Right renal cortex interstitium (tissue), 3 donors: ENCODE measurements at regions not wholly inside any gene's neighbourhood (a gene's known extent, or its start where the extent isn't known, plus 50 kb on each side); places are given as distances from the start of the nearest gene placed in this dataset.
"Not testable (repeated sequence)": the region's sequence is repeated elsewhere in the genome, so short reads cannot be mapped to it uniquely, and the experiment has no call there.

Source experiments
- DNase-seq, 3 donors: peaks; one replicate each; pipeline ENCODE4 v3.0.0-alpha.2; 2013; ENCODE audit warnings: low read depth in 3 of 3, low spot score in 2 of 3

GRCh38 chr13:97772466-97772865 is 181.0 kb upstream of the IPO5 start:
- DNase-seq = not testable (repeated sequence)

GRCh38 chr13:97774391-97775100 is 178.9 kb upstream of the IPO5 start:
- not testable (repeated sequence) for DNase-seq

GRCh38 chr13:97780486-97780885 is 173.0 kb upstream of the IPO5 start:
- DNase-seq = no peak

- DNase-seq = no peak
These were observed 171.6 kb upstream of the IPO5 start for GRCh38 chr13:97781891-97782305.

GRCh38 chr13:97786510-97786909 is 167.0 kb upstream of the IPO5 start:
- no peak for DNase-seq

GRCh38 chr13:97797553-97797952 is 155.9 kb upstream of the IPO5 start:
- no peak for DNase-seq

- DNase-seq = no peak
These were observed 155.2 kb upstream of the IPO5 start for GRCh38 chr13:97798171-97798821.

- peak in 2 of 3 donors; percentile 25 to 30 for DNase-seq
These were observed 154.6 kb upstream of the IPO5 start for GRCh38 chr13:97798836-97799235.

GRCh38 chr13:97802213-97802612 is 151.3 kb upstream of the IPO5 start:
- no peak for DNase-seq

- no peak for DNase-seq
These were observed 143.9 kb upstream of the IPO5 start for GRCh38 chr13:97809576-97809975.

- DNase-seq = no peak
These were observed 143.3 kb upstream of the IPO5 start for GRCh38 chr13:97810152-97810551.

- no peak for DNase-seq
These were observed 131.1 kb upstream of the IPO5 start for GRCh38 chr13:97822377-97822776.

- no peak for DNase-seq
These were observed 127.0 kb upstream of the IPO5 start for GRCh38 chr13:97826421-97827012.

- DNase-seq = no peak
These were observed 119.2 kb upstream of the IPO5 start for GRCh38 chr13:97834250-97834649.

- DNase-seq = no peak
These were observed 110.3 kb upstream of the IPO5 start for GRCh38 chr13:97843189-97843588.

- no peak for DNase-seq
These were observed 109.3 kb upstream of the IPO5 start for GRCh38 chr13:97844151-97844550.

- no peak for DNase-seq
These were observed 104.6 kb upstream of the IPO5 start for GRCh38 chr13:97848886-97849285.

GRCh38 chr13:97849305-97849704 is 104.2 kb upstream of the IPO5 start:
- no peak for DNase-seq

GRCh38 chr13:97851269-97851668 is 102.2 kb upstream of the IPO5 start:
- DNase-seq = no peak

- no peak for DNase-seq
These were observed 101.1 kb upstream of the IPO5 start for GRCh38 chr13:97852181-97852874.

- DNase-seq = no peak
These were observed 99.9 kb upstream of the IPO5 start for GRCh38 chr13:97853550-97853949.
